Lower leg skin (tissue), 4 donors: ENCODE measurements at regions not wholly inside any gene's neighbourhood (a gene's known extent, or its start where the extent isn't known, plus 50 kb on each side); places are given as distances from the start of the nearest gene placed in this dataset.
"Not testable (repeated sequence)": the region's sequence is repeated elsewhere in the genome, so short reads cannot be mapped to it uniquely, and the experiment has no call there.

Source experiments
- DNase-seq, 2 donors: peaks; one replicate each; pipeline ENCODE4 v3.0.0-alpha.2; 2019; ENCODE audit warnings: low spot score in 2 of 2
- H3K4me3 ChIP-seq: fragments of 200-600 bp; sonication (generic); 2 replicates; pipeline ENCODE4 v1.5.1; 2017; ENCODE audit warnings: mild to moderate bottlenecking, low read depth; ENCODE audit not compliant: poor library complexity, severe bottlenecking
- POLR2A ChIP-seq, 2 donors: fragments of 450-650 bp; IDR thresholded peaks; one replicate each; pipeline ENCODE4 v1.6.1; 2016 to 2017; ENCODE audit warnings: antibody characterized with exemption in 2 of 2, mild to moderate bottlenecking in 1 of 2, moderate library complexity in 1 of 2
- WGBS, 2 donors: methylation state at CpG; one replicate each; pipeline ENCODE4 v1.1.5; 2018; 5-methylcytosine and 5-hydroxymethylcytosine counted together
- intact Hi-C: fragments of 100-400 bp; cut with DNase I; formaldehyde crosslinking; loops from one replicate; pipeline ENCODE4 v1.15.0; 2023; ENCODE audit warnings: low total_unique reads
- TF ChIP-seq, protein P1 (sequence below), 3 donors: fragments of 450-650 bp; IDR thresholded peaks; one replicate each; pipeline ENCODE4 v1.5.1; 2016; ENCODE audit warnings: antibody characterized with exemption in 3 of 3, mild to moderate bottlenecking in 3 of 3, moderate library complexity in 2 of 3

DNA sequence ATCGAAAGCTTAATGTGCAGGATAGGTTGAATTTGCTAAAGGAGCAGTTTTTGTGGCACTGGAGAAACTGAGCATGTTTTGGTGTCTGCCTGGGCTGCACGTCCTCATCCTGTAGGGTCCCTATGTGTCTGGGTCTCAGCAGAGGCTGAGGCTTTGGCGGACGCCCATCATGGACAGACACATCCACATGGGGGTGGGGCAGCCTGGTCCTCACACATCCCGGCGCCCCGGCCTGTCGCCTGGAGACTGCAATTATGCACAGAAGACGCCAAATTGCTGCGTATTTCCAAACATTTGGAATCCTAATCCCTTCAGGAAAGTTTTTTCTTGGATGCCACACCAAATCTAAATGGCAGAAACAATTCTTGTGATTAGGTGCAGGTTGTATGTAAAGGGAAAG is 128.2 kb upstream of the TWIST2 start:
- TF ChIP-seq POLR2A (IDR thresholded peaks at IDR 0.05) = no peak
- TF ChIP-seq, protein P1, sequence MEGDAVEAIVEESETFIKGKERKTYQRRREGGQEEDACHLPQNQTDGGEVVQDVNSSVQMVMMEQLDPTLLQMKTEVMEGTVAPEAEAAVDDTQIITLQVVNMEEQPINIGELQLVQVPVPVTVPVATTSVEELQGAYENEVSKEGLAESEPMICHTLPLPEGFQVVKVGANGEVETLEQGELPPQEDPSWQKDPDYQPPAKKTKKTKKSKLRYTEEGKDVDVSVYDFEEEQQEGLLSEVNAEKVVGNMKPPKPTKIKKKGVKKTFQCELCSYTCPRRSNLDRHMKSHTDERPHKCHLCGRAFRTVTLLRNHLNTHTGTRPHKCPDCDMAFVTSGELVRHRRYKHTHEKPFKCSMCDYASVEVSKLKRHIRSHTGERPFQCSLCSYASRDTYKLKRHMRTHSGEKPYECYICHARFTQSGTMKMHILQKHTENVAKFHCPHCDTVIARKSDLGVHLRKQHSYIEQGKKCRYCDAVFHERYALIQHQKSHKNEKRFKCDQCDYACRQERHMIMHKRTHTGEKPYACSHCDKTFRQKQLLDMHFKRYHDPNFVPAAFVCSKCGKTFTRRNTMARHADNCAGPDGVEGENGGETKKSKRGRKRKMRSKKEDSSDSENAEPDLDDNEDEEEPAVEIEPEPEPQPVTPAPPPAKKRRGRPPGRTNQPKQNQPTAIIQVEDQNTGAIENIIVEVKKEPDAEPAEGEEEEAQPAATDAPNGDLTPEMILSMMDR (IDR thresholded peaks at IDR 0.05) = no peak
- no peak overlapping the region for H3K4me3 ChIP-seq
- peak; percentile 13 to 91 for DNase-seq
- 71 to 83% methylated on average over 10 of the region's 10 CpGs for WGBS, 2 donors
- intact Hi-C loops = no loop called here

DNA sequence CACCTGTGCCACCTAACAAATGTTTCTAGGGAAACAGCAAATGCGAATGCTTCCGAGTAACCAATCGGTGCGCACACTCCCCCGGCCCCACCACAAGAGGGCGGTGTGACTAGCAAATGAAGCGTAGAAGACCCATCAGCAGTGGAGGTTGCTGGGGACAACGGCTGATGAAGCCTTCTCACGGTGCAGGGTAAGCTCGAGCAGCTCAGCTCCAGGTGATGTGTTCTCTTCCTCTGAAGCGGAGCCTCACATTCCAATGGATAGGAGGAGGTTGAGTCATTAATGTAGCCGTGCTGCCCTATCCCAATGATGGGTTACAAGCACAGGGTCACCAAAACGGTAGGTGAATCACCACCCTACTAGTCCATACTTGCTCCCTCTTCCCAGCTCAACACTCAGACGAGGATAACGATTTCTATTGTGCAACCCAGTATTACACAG is 127.6 kb upstream of the TWIST2 start:
- WGBS, 2 donors = 34 to 47% methylated on average over 15 of the region's 15 CpGs
- no peak overlapping the region for H3K4me3 ChIP-seq
- TF ChIP-seq, protein P1 (IDR thresholded peaks at IDR 0.05) = no peak
- TF ChIP-seq POLR2A (IDR thresholded peaks at IDR 0.05) = no peak
- peak; percentile 31 to 87 for DNase-seq
- intact Hi-C loops = no loop called here

DNA sequence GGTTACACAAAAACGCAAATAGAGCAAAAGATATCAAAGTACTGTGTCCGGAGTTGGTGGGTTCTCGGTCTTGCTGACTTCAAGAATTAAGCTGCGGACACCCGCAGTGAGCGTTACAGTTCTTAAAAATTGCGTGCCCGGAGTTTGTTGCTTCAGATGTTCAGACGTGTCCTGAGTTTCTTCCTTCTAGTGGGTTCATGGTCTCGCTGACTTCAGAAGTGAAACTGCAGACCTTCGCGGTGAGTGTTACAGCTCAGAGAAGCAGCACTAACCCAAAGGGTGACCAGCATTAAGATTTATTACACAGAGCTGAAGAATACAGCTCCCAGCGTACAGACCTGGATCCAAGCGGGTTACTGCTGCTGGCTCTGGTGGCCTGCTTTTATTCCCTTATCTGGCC is 125.7 kb upstream of the TWIST2 start:
- intact Hi-C loops = no loop called here
- WGBS, 2 donors = 94 to 95% methylated on average over 14 of the region's 14 CpGs
- TF ChIP-seq, protein P1 (IDR thresholded peaks at IDR 0.05) = no peak
- no peak for TF ChIP-seq POLR2A (IDR thresholded peaks at IDR 0.05)
- H3K4me3 ChIP-seq = no peak overlapping the region
- DNase-seq = peak; percentile 9 to 56

DNA sequence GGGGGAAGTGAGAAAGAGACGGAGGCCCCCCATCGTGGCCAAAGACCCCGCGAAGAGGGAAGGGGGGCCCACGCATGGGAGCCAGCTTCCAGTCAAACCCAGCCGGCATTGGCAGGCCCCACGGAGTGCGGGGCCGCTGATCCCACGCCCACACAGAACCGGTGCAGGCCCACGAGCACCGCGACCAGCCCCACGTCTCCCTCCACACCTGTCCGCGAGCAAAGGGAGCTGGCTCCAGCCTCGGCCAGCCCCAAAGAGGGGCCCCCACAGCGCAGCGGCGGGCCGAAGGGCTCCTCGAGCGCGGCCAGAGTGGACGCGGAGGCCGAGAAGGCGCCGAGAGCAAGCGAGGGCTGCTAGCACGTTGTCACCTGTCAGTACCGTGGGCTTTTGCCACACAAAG is 125.0 kb upstream of the TWIST2 start:
- 95% methylated on average over 29 to 32 of the region's 33 CpGs for WGBS, 2 donors
- DNase-seq = peak in 1 of 2 donors; percentile 2
- TF ChIP-seq POLR2A (IDR thresholded peaks at IDR 0.05) = no peak
- TF ChIP-seq, protein P1 (IDR thresholded peaks at IDR 0.05) = no peak
- H3K4me3 ChIP-seq = no peak overlapping the region
- intact Hi-C loops = no loop called here

DNA sequence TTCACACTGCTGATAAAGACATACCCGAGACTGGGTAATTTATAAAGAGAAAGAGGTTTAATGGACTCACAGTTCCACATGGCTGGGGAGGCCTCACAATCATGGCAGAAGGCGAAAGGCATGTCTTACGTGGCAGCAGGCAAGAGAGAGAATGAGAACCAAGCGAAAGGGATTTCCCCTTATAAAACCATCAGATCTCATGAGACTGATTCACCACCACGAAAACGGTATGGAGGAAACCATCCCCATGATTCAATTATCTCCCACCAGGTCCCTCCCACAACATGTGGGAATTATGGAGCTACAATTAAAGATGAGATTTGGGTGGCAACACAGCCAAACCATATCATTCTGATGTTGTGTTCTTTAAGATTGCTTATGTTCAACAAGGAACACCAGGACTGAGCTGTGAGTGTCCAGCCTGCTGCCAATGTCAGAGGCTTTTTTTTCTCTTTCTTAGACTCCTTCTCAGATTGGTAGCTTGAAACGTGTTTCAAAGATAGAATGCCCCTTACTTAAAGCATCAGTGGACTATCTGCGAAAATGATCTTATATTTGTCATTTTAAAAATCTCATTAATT is 124.1 kb upstream of the TWIST2 start:
- H3K4me3 ChIP-seq, DNase-seq, intact Hi-C loops: not testable (repeated sequence)
- WGBS, 2 donors = 57 to 75% methylated on average over 8 of the region's 8 CpGs

DNA sequence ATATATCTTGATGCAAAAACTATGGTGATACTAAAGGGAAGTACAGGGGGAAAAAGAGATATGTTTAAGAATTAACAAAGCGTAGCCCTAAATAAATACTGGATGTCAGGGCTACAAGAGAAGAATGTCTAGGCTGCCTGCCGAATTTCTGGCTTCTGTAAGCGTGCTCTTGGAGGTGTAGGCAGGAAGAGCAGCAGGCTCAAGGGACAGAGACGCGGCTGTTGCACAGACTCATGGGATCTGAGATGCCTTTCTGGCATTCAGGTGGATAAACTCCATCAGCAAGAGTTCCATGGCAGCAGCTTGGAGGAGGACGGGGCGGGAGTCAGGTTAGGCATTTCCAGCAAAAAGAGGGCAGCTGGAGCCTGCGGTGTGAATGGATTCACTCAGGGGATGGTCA is 123.2 kb upstream of the TWIST2 start:
- peak; percentile 6 to 42 for DNase-seq
- H3K4me3 ChIP-seq = no peak overlapping the region
- intact Hi-C loops = no loop called here
- no peak for TF ChIP-seq POLR2A (IDR thresholded peaks at IDR 0.05)
- TF ChIP-seq, protein P1 (IDR thresholded peaks at IDR 0.05) = no peak
- WGBS, 2 donors = 82 to 83% methylated on average over 8 of the region's 8 CpGs
